CD4-positive, alpha-beta T cell treated with Interferon alpha-2 for 1 hour (primary cell): ENCODE measurements at regions not wholly inside any gene's neighbourhood (a gene's known extent, or its start where the extent isn't known, plus 50 kb on each side); places are given as distances from the start of the nearest gene placed in this dataset.

Experiments used
- DNase-seq, 2 donors: peaks; one replicate each; pipeline ENCODE4 v3.0.0-alpha.2; 2020 to 2022

GRCh38 chr2:43127941-43128558 lies 98.4 kb downstream of the ZFP36L2 start:
- no peak for DNase-seq

- peak; percentile 79 to 87 for DNase-seq
These were observed 99.0 kb downstream of the ZFP36L2 start for GRCh38 chr2:43127208-43127940.

GRCh38 chr2:43126817-43127207 lies 99.6 kb downstream of the ZFP36L2 start:
- no peak for DNase-seq

- DNase-seq: no peak
These were observed 101.1 kb downstream of the ZFP36L2 start for GRCh38 chr2:43125090-43125998.

- DNase-seq: no peak
These were observed 101.7 kb downstream of the ZFP36L2 start for GRCh38 chr2:43124687-43125057.

GRCh38 chr2:43123981-43124686 lies 102.3 kb downstream of the ZFP36L2 start:
- no peak for DNase-seq

GRCh38 chr2:43123486-43123885 lies 102.9 kb downstream of the ZFP36L2 start:
- DNase-seq: no peak

- DNase-seq: no peak
These were observed 103.4 kb downstream of the ZFP36L2 start for GRCh38 chr2:43123028-43123427.

GRCh38 chr2:43121580-43122314 lies 104.7 kb downstream of the ZFP36L2 start:
- DNase-seq: no peak

GRCh38 chr2:43119303-43119702 lies 107.1 kb downstream of the ZFP36L2 start:
- DNase-seq: no peak

- no peak for DNase-seq
These were observed 108.8 kb downstream of the ZFP36L2 start for GRCh38 chr2:43117521-43118143.

- DNase-seq: no peak
These were observed 109.4 kb downstream of the ZFP36L2 start for GRCh38 chr2:43116988-43117387.

GRCh38 chr2:43115881-43116280 lies 110.5 kb downstream of the ZFP36L2 start:
- DNase-seq: no peak

- DNase-seq: no peak
These were observed 112.2 kb downstream of the ZFP36L2 start for GRCh38 chr2:43114210-43114609.

- DNase-seq: no peak
These were observed 114.4 kb downstream of the ZFP36L2 start for GRCh38 chr2:43111788-43112554.

- no peak for DNase-seq
These were observed 115.9 kb downstream of the ZFP36L2 start for GRCh38 chr2:43110442-43110871.

GRCh38 chr2:43109261-43109743 lies 117.1 kb downstream of the ZFP36L2 start:
- no peak for DNase-seq

GRCh38 chr2:43107679-43108078 lies 118.7 kb downstream of the ZFP36L2 start:
- no peak for DNase-seq

- DNase-seq: no peak
These were observed 119.6 kb downstream of the ZFP36L2 start for GRCh38 chr2:43106559-43107527.
